HG03469 (cell line): ENCODE measurements at regions not wholly inside any gene's neighbourhood (a gene's known extent, or its start where the extent isn't known, plus 50 kb on each side); places are given as distances from the start of the nearest gene placed in this dataset.
"Not testable (repeated sequence)": the region's sequence is repeated elsewhere in the genome, so short reads cannot be mapped to it uniquely, and the experiment has no call there.

Experiments used
- ATAC-seq: cut with Tn5 transposase; IDR thresholded peaks from one replicate; pipeline ENCODE4 v1.9.1; 2021; ENCODE audit warnings: mild to moderate bottlenecking, moderate library complexity, moderate number of reproducible peaks; ENCODE audit not compliant: unreplicated experiment

- ATAC-seq: no peak
Observed at GRCh38 chr13:33642374-33643065, 175.4 kb upstream of the RFC3 start.

- ATAC-seq: no peak
Observed at GRCh38 chr13:33644581-33645543, 173.1 kb upstream of the RFC3 start.

GRCh38 chr13:33645591-33646554 lies 172.1 kb upstream of the RFC3 start:
- ATAC-seq: no peak

GRCh38 chr13:33649212-33649878 lies 168.6 kb upstream of the RFC3 start:
- no peak for ATAC-seq

GRCh38 chr13:33651766-33652165 lies 166.2 kb upstream of the RFC3 start:
- no peak for ATAC-seq

- ATAC-seq: no peak
Observed at GRCh38 chr13:33657274-33657673, 160.7 kb upstream of the RFC3 start.

DNA sequence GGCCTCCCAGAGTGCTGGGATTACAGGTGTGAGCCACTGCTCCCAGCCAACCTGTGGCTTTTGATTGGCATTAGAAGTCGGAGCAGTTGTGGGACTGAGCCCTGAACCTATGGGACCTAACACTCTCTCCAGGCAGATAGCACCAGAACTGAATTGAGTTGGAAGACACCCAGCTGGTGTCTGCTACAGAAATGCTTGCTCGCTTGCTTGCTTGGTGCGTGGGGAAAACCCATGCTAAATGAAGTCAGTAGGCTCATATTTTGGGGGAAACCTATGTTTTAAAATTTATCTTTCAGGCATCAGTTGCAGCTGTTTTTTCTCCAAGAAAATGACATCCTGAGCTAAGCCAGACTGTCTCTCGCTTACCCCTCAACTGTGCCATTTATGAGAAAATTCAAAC lies 158.5 kb upstream of the RFC3 start:
- ATAC-seq: no peak

DNA sequence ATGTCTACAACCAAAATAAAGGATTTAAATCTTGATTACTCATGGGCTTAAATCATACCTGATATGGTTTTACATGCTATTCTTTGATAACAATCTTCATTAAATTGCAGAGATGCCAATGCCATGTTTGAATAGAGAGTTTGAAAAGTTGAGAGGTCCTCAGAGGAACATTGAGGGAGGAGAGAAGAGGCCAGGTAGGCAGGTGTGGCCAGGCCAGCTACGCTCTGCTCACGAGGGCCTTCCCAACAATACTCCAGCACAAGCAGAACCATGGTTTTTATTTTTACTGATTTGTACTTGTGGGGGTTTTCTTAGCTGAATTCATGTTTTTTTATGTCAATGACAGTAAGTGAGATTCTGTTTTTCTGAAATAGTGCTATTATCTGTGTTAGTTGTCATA lies 158.1 kb upstream of the RFC3 start:
- ATAC-seq: no peak

GRCh38 chr13:33662392-33662791 lies 155.6 kb upstream of the RFC3 start:
- ATAC-seq: no peak

- no peak for ATAC-seq
Observed at GRCh38 chr13:33665626-33666175, 152.2 kb upstream of the RFC3 start.

- ATAC-seq: no peak
Observed at GRCh38 chr13:33671560-33671959, 146.4 kb upstream of the RFC3 start.

GRCh38 chr13:33672022-33672421 lies 145.9 kb upstream of the RFC3 start:
- not testable (repeated sequence) for ATAC-seq

DNA sequence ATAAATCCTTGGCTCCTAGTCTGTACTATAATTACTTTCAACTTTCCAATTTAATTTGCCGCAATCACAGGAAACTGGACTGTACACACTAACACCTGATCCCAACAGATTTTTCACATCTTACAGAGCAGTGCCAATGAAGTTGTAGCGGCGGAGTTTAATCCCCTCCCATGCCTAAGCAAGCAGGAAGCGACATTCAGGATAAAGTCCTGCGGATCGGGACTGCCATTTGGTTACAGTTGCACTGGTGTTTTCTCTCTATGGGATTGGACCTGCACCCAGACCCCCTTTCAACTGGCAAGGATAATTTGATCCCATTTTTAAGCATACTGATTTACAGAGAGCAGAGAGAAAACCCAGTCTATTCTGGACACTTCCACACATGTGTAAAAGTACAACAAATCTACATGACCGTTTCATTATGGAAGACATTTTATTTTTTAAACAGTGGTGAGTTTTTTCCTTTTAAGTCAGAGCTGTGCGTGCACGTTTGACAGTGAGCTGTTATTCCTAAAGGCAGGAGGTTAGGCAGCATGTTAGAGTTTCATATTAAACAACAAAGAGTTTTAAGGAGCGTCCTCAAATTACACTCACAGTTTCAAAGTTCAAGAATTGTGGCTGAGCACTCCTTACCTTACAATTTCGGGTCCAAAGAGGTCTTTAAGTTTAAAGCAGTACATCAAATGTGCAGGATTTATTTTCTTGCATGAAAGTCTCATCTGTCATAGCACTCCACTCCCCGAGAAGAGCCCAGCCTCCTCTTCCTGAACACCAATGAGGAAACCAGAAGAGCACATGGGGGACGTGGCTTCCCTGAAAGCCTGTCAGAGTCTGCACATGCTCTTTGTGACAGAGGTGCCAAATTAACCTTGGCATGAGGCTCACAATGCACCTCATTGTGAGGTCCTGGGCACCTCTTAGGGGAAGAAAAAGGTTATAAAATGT lies 141.6 kb upstream of the RFC3 start:
- no peak for ATAC-seq

DNA sequence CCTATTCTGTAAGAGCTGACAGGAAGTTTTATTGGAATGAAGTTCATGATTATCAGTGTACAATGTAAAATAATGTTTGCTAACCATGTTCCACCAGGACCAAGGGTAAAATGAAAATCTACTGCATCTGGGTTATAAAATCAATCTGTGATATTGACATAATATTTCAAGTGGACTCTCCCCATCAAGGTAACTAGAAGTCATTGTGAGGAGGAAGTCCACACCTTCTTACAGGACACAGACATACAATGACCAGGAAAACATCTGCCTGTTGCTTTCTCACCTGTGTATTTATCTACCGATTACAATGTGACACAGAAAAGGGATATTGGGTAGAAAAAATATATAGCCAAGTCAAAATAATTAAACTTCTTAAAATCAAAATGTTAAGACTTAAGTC lies 140.7 kb upstream of the RFC3 start:
- ATAC-seq: no peak

- ATAC-seq: no peak
Observed at GRCh38 chr13:33678084-33678483, 139.9 kb upstream of the RFC3 start.

DNA sequence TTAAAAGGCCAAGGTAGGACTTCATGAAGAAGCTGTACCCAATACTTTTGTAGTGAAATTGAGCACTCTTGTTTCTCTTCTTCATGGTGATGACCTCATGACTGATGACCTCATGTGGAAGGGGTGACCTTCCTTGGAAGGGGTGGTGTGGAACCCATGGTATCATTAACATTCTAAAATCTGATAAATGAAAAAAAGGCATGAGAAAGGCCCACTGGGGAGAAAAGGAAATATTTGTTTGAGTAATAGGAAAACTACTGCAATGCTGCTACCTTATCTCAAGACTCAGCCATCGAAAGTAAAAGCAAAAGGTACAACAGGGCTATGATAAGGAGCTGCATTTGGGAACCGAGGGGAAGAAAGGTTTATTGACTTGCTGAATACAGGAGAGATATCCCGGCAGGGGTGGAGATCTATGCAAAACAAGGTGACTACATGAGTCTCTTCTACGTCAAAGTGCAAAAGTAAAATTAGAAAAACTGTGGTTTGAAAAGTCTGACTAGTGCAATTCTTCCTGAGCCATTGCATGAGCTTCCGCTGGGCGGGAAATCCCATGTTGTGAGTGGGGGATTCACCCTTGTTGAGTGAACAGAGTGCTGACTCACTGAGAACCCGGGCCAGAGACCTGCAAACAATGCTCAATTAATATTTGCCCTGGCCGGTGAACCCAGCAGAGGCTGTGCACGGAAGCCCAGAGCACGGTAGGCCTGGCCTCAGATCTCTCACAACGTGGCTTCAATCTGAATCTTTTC lies 138.9 kb upstream of the RFC3 start:
- ATAC-seq: peak; percentile 94

- ATAC-seq: no peak
Observed at GRCh38 chr13:33679658-33680012, 138.3 kb upstream of the RFC3 start.

GRCh38 chr13:33682020-33682564 lies 135.9 kb upstream of the RFC3 start:
- no peak for ATAC-seq
